ENCODE measurements at regions not wholly inside any gene's neighbourhood (a gene's known extent, or its start where the extent isn't known, plus 50 kb on each side); places are given as distances from the start of the nearest gene placed in this dataset.
"Not testable (repeated sequence)": the region's sequence is repeated elsewhere in the genome, so short reads cannot be mapped to it uniquely, and the experiment has no call there.

- WGBS (ENCODE audit: low lambda C conversion rate), result 0% methylated on average over 1 of the region's 1 CpG
- ATAC-seq (no peak), FAIRE-seq (no peak), DNase-seq (ENCODE audit: low spot score) (no peak)
- in situ Hi-C loops (cut with HindIII; ENCODE audit: extremely low pct_ligation_motif_present, low pct_unique_long_range_greater_than_20kb) (no loop called here), intact Hi-C loops (cut with micrococcal nuclease; ENCODE audit: unreplicated experiment) (no loop called here)
- Histone ChIP-seq H4K20me1 (ENCODE audit: insufficient read depth, low read length) (no peaks in the 10 kb centered on the region), H3K4me3 (replicated peaks in 1 of 3; ENCODE audit: insufficient read depth in 1 of 3, low read depth in 2 of 3, low read length in 3 of 3) (no peak overlapping the region), H3K27me3 (ENCODE audit: control insufficient read depth in 1 of 2, insufficient read depth in 2 of 2, low read length in 2 of 2) (no peaks in the 10 kb centered on the region), H3K27ac (ENCODE audit: extremely low read length, insufficient read depth, low read length) (no peak overlapping the region), H3K4me1 (ENCODE audit: insufficient read depth, low read length) (no peaks in the 10 kb centered on the region), H3K9ac (ENCODE audit: insufficient read depth, low read depth, low read length) (no peak overlapping the region), H3K9me3 (ENCODE audit: low read length) (no peaks in the 10 kb centered on the region), H3K79me2 (ENCODE audit: insufficient read depth, low read length) (no peaks in the 10 kb centered on the region), H2AFZ (ENCODE audit: low read length) (no peak overlapping the region), H3K4me2 (ENCODE audit: low read depth, low read length) (no peak overlapping the region), H3K36me3 (replicated peaks in 1 of 2; ENCODE audit: control insufficient read depth in 1 of 2, insufficient read depth in 2 of 2, low read length in 2 of 2) (no peaks in the 10 kb centered on the region)
- TF ChIP-seq LCORL (IDR thresholded peaks at IDR 0.05) (no peak), LCORL (CRISPR knock-in tag; IDR thresholded peaks at IDR 0.05) (no peak)
- TF ChIP-seq, protein P1, sequence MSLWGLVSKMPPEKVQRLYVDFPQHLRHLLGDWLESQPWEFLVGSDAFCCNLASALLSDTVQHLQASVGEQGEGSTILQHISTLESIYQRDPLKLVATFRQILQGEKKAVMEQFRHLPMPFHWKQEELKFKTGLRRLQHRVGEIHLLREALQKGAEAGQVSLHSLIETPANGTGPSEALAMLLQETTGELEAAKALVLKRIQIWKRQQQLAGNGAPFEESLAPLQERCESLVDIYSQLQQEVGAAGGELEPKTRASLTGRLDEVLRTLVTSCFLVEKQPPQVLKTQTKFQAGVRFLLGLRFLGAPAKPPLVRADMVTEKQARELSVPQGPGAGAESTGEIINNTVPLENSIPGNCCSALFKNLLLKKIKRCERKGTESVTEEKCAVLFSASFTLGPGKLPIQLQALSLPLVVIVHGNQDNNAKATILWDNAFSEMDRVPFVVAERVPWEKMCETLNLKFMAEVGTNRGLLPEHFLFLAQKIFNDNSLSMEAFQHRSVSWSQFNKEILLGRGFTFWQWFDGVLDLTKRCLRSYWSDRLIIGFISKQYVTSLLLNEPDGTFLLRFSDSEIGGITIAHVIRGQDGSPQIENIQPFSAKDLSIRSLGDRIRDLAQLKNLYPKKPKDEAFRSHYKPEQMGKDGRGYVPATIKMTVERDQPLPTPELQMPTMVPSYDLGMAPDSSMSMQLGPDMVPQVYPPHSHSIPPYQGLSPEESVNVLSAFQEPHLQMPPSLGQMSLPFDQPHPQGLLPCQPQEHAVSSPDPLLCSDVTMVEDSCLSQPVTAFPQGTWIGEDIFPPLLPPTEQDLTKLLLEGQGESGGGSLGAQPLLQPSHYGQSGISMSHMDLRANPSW (CRISPR knock-in tag; IDR thresholded peaks at IDR 0.05; ENCODE audit: borderline replicate concordance), result no peak
- ChIA-PET CTCF (ENCODE audit: low intra/inter-chr PET ratio, low total read pairs) (no interaction called here), POLR2A (no interaction called here)
- no TSS peak for BruUV-seq (replicated peaks)
Measured at GRCh38 chr13:65112123-65112522, 2118.0 kb downstream of the PCDH9 start.

DNA sequence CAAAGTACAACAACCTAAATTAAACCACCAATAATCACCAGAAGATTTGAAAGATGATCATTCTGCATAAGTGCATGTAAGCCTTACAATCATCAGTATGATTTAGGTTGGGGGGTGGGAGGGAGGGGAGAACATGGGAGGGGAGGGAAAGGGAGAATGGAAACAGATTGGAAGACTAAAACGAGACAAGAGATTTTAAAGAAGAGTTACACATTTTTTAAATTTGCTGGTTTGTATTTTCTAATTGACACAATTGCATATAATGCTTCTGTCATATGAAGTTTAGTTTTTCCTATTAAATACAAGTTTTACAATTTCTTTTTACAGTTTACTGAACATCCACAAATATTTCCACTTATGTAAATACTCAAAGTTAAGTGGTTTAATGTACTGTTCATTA, 2118.9 kb downstream of the PCDH9 start:
- 0% methylated on average over 1 of the region's 1 CpG for WGBS (ENCODE audit: low lambda C conversion rate)
- Histone ChIP-seq H3K4me1 (ENCODE audit: insufficient read depth, low read length) (no peaks in the 10 kb centered on the region), H3K79me2 (ENCODE audit: insufficient read depth, low read length) (no peaks in the 10 kb centered on the region), H3K27ac (ENCODE audit: extremely low read length, insufficient read depth, low read length) (no peak overlapping the region), H3K9me3 (ENCODE audit: low read length) (no peaks in the 10 kb centered on the region), H3K27me3 (ENCODE audit: control insufficient read depth in 1 of 2, insufficient read depth in 2 of 2, low read length in 2 of 2) (no peaks in the 10 kb centered on the region), H3K36me3 (replicated peaks in 1 of 2; ENCODE audit: control insufficient read depth in 1 of 2, insufficient read depth in 2 of 2, low read length in 2 of 2) (no peaks in the 10 kb centered on the region), H3K4me3 (replicated peaks in 1 of 3; ENCODE audit: insufficient read depth in 1 of 3, low read depth in 2 of 3, low read length in 3 of 3) (no peak overlapping the region), H3K9ac (ENCODE audit: insufficient read depth, low read depth, low read length) (no peak overlapping the region), H3K4me2 (ENCODE audit: low read depth, low read length) (no peak overlapping the region), H2AFZ (ENCODE audit: low read length) (no peak overlapping the region), H4K20me1 (ENCODE audit: insufficient read depth, low read length) (no peaks in the 10 kb centered on the region)
- TF ChIP-seq SMAD3 (CRISPR knock-in tag; IDR thresholded peaks at IDR 0.05) (no peak), HNRNPK (IDR thresholded peaks at IDR 0.05; ENCODE audit: low read depth, low read length, poor library complexity, severe bottlenecking) (peak; percentile 90)
- ChIA-PET POLR2A (no interaction called here), CTCF (ENCODE audit: low intra/inter-chr PET ratio, low total read pairs) (no interaction called here)
- DNase-seq (ENCODE audit: low spot score) (no peak), FAIRE-seq (no peak), ATAC-seq (no peak)
- BruUV-seq (replicated peaks), result no TSS peak
- intact Hi-C loops (cut with micrococcal nuclease; ENCODE audit: unreplicated experiment), result no loop called here
- in situ Hi-C loops (cut with HindIII; ENCODE audit: extremely low pct_ligation_motif_present, low pct_unique_long_range_greater_than_20kb), result no loop called here

GRCh38 chr13:65104436-65104835, 2125.7 kb downstream of the PCDH9 start:
- H3K4me3 ChIP-seq (replicated peaks in 1 of 3; ENCODE audit: insufficient read depth in 1 of 3, low read depth in 2 of 3, low read length in 3 of 3); H4K20me1 ChIP-seq (ENCODE audit: insufficient read depth, low read length); in situ Hi-C loops (cut with HindIII; ENCODE audit: extremely low pct_ligation_motif_present, low pct_unique_long_range_greater_than_20kb); H3K79me2 ChIP-seq (ENCODE audit: insufficient read depth, low read length); ATAC-seq; POLR2A ChIA-PET; H3K36me3 ChIP-seq (replicated peaks in 1 of 2; ENCODE audit: control insufficient read depth in 1 of 2, insufficient read depth in 2 of 2, low read length in 2 of 2); H3K27me3 ChIP-seq (ENCODE audit: control insufficient read depth in 1 of 2, insufficient read depth in 2 of 2, low read length in 2 of 2); H3K9ac ChIP-seq (ENCODE audit: insufficient read depth, low read depth, low read length); H3K4me2 ChIP-seq (ENCODE audit: low read depth, low read length); BruUV-seq (replicated peaks); H3K9me3 ChIP-seq (ENCODE audit: low read length); H3K4me1 ChIP-seq (ENCODE audit: insufficient read depth, low read length); H3K27ac ChIP-seq (ENCODE audit: extremely low read length, insufficient read depth, low read length); DNase-seq (ENCODE audit: low spot score); intact Hi-C loops (cut with micrococcal nuclease; ENCODE audit: unreplicated experiment); FAIRE-seq; H2AFZ ChIP-seq (ENCODE audit: low read length); CTCF ChIA-PET (ENCODE audit: low intra/inter-chr PET ratio, low total read pairs): not testable (repeated sequence)
- WGBS (ENCODE audit: low lambda C conversion rate), result 2% methylated on average over 3 of the region's 3 CpGs
